ENCODE measurements at regions not wholly inside any gene's neighbourhood (a gene's known extent, or its start where the extent isn't known, plus 50 kb on each side); places are given as distances from the start of the nearest gene placed in this dataset.

- no peak overlapping the region for H3K4me3 Mint-ChIP-seq (ENCODE audit: unreplicated experiment)
- no peak for TF ChIP-seq CTCF (IDR thresholded peaks at IDR 0.05)
- H3K9me3 Mint-ChIP-seq (ENCODE audit: low read depth), result peaks cover 4% of the 10 kb centered on the region
- peaks cover 14% of the 10 kb centered on the region for H3K27me3 Mint-ChIP-seq (ENCODE audit: low read depth)
- no peak for DNase-seq (ENCODE audit: low spot score)
- H3K36me3 Mint-ChIP-seq (ENCODE audit: low read depth), result no peaks in the 10 kb centered on the region
- no peak overlapping the region for H3K27ac Mint-ChIP-seq (ENCODE audit: unreplicated experiment)
- H3K4me1 Mint-ChIP-seq (ENCODE audit: low read depth), result no peaks in the 10 kb centered on the region
These were observed 111.3 kb downstream of the MFAP3L start for GRCh38 chr4:169914866-169915265.

- no peak for DNase-seq (ENCODE audit: low spot score)
- H3K9me3 Mint-ChIP-seq (ENCODE audit: low read depth), result peaks cover 4% of the 10 kb centered on the region
- no peaks in the 10 kb centered on the region for H3K36me3 Mint-ChIP-seq (ENCODE audit: low read depth)
- peaks cover 17% of the 10 kb centered on the region for H3K27me3 Mint-ChIP-seq (ENCODE audit: low read depth)
- no peaks in the 10 kb centered on the region for H3K4me1 Mint-ChIP-seq (ENCODE audit: low read depth)
- no peak overlapping the region for H3K4me3 Mint-ChIP-seq (ENCODE audit: unreplicated experiment)
- no peak for TF ChIP-seq CTCF (IDR thresholded peaks at IDR 0.05)
- no peak overlapping the region for H3K27ac Mint-ChIP-seq (ENCODE audit: unreplicated experiment)
These were observed 113.2 kb downstream of the MFAP3L start for GRCh38 chr4:169912996-169913395.

- no peak for DNase-seq (ENCODE audit: low spot score)
- TF ChIP-seq CTCF (IDR thresholded peaks at IDR 0.05), result no peak
- Mint-ChIP-seq H3K27ac (ENCODE audit: unreplicated experiment) (no peak overlapping the region), H3K9me3 (ENCODE audit: low read depth) (no peaks in the 10 kb centered on the region), H3K36me3 (ENCODE audit: low read depth) (no peaks in the 10 kb centered on the region), H3K4me1 (ENCODE audit: low read depth) (peaks cover under 1% of the 10 kb centered on the region), H3K4me3 (ENCODE audit: unreplicated experiment) (no peak overlapping the region), H3K27me3 (ENCODE audit: low read depth) (peaks cover 17% of the 10 kb centered on the region)
These were observed 116.3 kb downstream of the MFAP3L start for GRCh38 chr4:169909897-169910296.

DNA sequence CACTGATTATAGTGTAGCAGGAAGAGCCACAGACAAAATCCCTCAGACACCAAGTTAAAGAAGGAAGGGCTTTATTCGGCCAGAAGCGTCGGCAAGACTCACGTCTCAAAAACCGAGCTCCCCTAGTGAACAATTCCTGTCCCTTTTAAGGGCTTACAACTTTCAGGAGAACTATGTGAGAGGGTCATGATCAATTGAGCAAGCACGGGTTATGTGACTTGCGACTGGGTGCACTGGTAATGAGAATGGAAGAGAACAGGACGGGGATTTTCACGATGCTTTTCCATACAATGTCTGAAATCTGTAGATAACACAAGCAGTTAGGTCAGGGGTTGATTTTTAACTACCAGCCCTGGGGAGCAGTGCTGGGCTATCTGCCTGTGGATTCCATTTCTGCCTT lies 116.7 kb downstream of the MFAP3L start:
- H3K27me3 Mint-ChIP-seq (ENCODE audit: low read depth), result peaks cover 17% of the 10 kb centered on the region
- H3K9me3 Mint-ChIP-seq (ENCODE audit: low read depth), result no peaks in the 10 kb centered on the region
- peaks cover 4% of the 10 kb centered on the region for H3K4me1 Mint-ChIP-seq (ENCODE audit: low read depth)
- no peak overlapping the region for H3K27ac Mint-ChIP-seq (ENCODE audit: unreplicated experiment)
- H3K36me3 Mint-ChIP-seq (ENCODE audit: low read depth), result no peaks in the 10 kb centered on the region
- no peak overlapping the region for H3K4me3 Mint-ChIP-seq (ENCODE audit: unreplicated experiment)
- TF ChIP-seq CTCF (IDR thresholded peaks at IDR 0.05), result no peak
- no peak for DNase-seq (ENCODE audit: low spot score)

DNA sequence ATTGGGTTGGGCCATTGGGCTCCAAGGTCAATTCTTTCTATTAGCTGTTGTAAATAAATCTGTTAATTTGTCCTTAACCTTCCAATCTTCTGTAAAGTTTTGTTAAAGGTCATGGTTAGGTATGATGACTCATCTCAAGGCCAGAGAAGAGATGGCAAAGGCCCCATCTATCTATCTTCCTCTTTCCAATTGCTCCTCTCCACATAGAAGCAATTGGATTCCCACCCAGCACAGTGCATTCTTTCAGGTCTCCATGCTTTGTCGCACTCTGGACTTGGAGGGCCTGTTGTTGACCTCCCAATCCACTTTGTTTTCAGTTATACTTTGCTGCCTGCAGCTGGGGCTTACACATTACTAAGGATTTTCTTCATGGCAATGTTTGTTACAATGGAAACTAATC lies 118.5 kb downstream of the MFAP3L start:
- no peaks in the 10 kb centered on the region for H3K36me3 Mint-ChIP-seq (ENCODE audit: low read depth)
- no peak overlapping the region for H3K4me3 Mint-ChIP-seq (ENCODE audit: unreplicated experiment)
- TF ChIP-seq CTCF (IDR thresholded peaks at IDR 0.05), result no peak
- no peak overlapping the region for H3K27ac Mint-ChIP-seq (ENCODE audit: unreplicated experiment)
- peaks cover 10% of the 10 kb centered on the region for H3K4me1 Mint-ChIP-seq (ENCODE audit: low read depth)
- no peak for DNase-seq (ENCODE audit: low spot score)
- H3K27me3 Mint-ChIP-seq (ENCODE audit: low read depth), result peaks cover 22% of the 10 kb centered on the region
- H3K9me3 Mint-ChIP-seq (ENCODE audit: low read depth), result no peaks in the 10 kb centered on the region
